Activated T-helper 2 cell treated with anti-CD3 and anti-CD28 coated beads, Interferon-gamma antibody, Interleukin-2, Interleukin-4, amounts not matched to agents 10 μg/mL and 5 μg/mL and 100 μg/mL, durations not matched to agents 14 hours and 24 hours and 36 hours (primary cell): ENCODE measurements at regions not wholly inside any gene's neighbourhood (a gene's known extent, or its start where the extent isn't known, plus 50 kb on each side); places are given as distances from the start of the nearest gene placed in this dataset.

Experiments
- DNase-seq: peaks from one replicate; pipeline ENCODE4 v3.0.0; 2021; ENCODE audit warnings: low spot score
- H3K27ac Mint-ChIP-seq: one replicate; pipeline ENCODE4 v1.8.0; 2021; ENCODE audit warnings: mixed read lengths
- H3K27me3 Mint-ChIP-seq: one replicate; pipeline ENCODE4 v1.8.0; 2021; ENCODE audit warnings: low read depth, mixed read lengths
- H3K36me3 Mint-ChIP-seq: one replicate; pipeline ENCODE4 v1.8.0; 2021; ENCODE audit warnings: low read depth, mixed read lengths
- H3K4me1 Mint-ChIP-seq: one replicate; pipeline ENCODE4 v1.8.0; 2021; ENCODE audit warnings: low read depth, mixed read lengths
- H3K4me3 Mint-ChIP-seq: one replicate; pipeline ENCODE4 v1.8.0; 2021; ENCODE audit warnings: low read depth, mild to moderate bottlenecking, moderate library complexity, mixed read lengths
- H3K9me3 Mint-ChIP-seq: one replicate; pipeline ENCODE4 v1.8.0; 2021; ENCODE audit warnings: mixed read lengths
- intact Hi-C: fragments of 100-400 bp; cut with micrococcal nuclease; formaldehyde crosslinking; loops from one replicate; pipeline ENCODE4 v1.15.1; 2023

DNA sequence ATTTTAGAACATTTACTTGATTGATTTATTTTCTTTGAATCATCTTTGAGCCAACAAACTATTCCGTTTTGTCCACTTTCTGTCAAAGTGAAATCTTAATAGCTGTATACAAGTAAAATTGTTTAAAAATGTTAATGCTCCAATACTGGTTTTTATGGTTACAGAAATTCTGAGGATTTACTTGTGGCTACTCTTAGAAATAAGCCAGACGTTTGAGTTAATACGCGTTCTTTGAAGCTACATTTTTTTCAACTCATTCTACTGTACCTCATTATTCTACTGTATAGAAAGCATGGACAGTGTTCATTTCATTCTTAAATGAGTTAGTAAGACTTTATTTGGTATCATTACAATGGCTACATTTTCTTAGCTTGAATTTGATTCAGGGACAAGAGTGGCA lies 996.2 kb upstream of the FLRT2 start:
- no peak overlapping the region for H3K4me3 Mint-ChIP-seq
- no peak overlapping the region for H3K27ac Mint-ChIP-seq
- H3K27me3 Mint-ChIP-seq = no peaks in the 10 kb centered on the region
- intact Hi-C loops = no loop called here
- no peak for DNase-seq
- H3K4me1 Mint-ChIP-seq = no peaks in the 10 kb centered on the region
- H3K36me3 Mint-ChIP-seq = no peaks in the 10 kb centered on the region
- peaks cover 22% of the 10 kb centered on the region for H3K9me3 Mint-ChIP-seq

DNA sequence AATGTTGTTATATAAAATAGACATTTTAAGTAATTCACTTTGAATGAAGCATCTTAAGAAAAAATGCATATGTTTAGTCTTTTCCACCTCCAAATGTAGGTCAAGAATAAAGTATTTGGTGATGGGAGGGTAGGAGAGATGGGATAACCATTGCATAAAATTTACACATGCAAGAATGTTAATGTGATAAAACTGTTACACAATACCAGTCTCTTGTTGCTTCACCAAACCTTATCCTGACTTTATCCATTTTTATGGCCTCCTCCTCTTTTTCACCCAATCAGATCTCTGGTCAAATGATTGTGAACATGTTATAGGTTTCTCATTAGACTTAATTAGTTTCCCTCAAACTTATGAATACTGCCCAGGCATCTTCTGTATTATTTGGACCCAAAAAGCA lies 994.5 kb upstream of the FLRT2 start:
- H3K36me3 Mint-ChIP-seq = no peaks in the 10 kb centered on the region

DNA sequence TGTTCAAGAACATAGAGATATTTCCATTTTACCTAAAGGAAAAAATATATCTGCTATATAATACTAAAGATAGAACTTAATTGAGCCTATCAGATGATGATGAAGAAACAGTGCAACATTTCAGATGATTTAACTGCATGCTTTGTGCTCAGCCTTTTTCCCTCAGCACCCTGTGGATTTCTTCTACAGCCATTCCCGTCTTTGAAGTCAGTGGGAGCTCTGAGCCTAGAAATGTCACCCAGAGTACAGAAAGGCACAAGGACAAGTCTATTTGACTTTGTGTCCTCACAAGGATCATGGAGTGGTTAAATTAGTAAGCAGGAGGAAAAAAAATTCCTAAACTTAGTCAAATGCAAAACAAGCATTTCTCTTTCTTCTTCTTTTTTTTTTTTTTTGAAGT lies 994.0 kb upstream of the FLRT2 start:
- Mint-ChIP-seq H3K9me3 (peaks cover 17% of the 10 kb centered on the region), H3K4me3 (no peak overlapping the region), H3K4me1 (no peaks in the 10 kb centered on the region), H3K36me3 (no peaks in the 10 kb centered on the region), H3K27ac (no peak overlapping the region), H3K27me3 (no peaks in the 10 kb centered on the region)
- DNase-seq = no peak
- intact Hi-C loops = no loop called here

More for the DNA sequence above, 994.5 kb upstream of the FLRT2 start:
- intact Hi-C loops = no loop called here
- H3K27me3 Mint-ChIP-seq = no peaks in the 10 kb centered on the region
- no peak overlapping the region for H3K27ac Mint-ChIP-seq
- H3K4me3 Mint-ChIP-seq = no peak overlapping the region
- no peak for DNase-seq
- H3K9me3 Mint-ChIP-seq = peaks cover 17% of the 10 kb centered on the region
- H3K4me1 Mint-ChIP-seq = no peaks in the 10 kb centered on the region

DNA sequence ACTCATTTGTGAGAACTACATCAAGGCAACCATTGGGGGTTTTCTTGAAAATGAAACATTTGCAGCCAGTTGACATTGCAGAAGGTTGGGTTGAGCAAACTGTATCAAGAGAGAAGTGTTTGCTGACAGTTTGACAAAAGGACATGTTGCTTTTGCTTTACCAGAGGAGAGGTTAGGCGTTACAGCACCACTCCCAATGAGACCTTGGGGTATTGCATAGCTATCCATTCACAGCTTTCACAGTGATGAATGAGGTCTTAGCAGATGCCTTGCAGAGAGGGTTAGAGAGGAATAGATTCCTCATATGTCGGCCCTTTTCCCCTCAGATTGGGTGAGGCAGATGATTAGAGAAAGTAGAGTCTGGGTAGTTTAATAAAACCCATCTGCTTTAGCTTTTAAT lies 988.9 kb upstream of the FLRT2 start:
- Mint-ChIP-seq H3K27me3 (no peaks in the 10 kb centered on the region), H3K27ac (no peak overlapping the region), H3K9me3 (peaks cover 10% of the 10 kb centered on the region), H3K4me3 (no peak overlapping the region), H3K4me1 (no peaks in the 10 kb centered on the region), H3K36me3 (no peaks in the 10 kb centered on the region)
- intact Hi-C loops = no loop called here
- no peak for DNase-seq

DNA sequence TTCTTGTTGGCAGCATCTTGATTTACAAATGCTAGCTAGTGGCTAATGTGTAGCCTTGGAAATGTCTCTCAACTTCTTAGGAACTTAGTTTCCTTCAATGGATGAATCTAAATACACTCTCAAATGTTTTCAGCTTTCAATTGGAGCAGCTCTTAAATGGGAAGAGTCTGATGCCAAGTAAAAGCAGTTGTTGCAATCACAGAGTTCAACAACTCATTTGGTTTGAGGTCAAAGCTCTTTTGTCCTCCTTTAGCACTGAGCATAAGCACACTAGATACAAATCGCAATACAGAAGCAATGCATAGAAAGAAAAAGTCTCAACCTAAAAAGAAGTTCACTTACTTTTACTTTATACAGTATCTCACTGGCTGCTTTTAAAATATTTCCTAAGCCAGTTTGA lies 986.1 kb upstream of the FLRT2 start:
- intact Hi-C loops = no loop called here
- DNase-seq = no peak
- Mint-ChIP-seq H3K4me1 (no peaks in the 10 kb centered on the region), H3K27ac (no peak overlapping the region), H3K9me3 (peaks cover 17% of the 10 kb centered on the region), H3K4me3 (no peak overlapping the region), H3K27me3 (no peaks in the 10 kb centered on the region), H3K36me3 (no peaks in the 10 kb centered on the region)

DNA sequence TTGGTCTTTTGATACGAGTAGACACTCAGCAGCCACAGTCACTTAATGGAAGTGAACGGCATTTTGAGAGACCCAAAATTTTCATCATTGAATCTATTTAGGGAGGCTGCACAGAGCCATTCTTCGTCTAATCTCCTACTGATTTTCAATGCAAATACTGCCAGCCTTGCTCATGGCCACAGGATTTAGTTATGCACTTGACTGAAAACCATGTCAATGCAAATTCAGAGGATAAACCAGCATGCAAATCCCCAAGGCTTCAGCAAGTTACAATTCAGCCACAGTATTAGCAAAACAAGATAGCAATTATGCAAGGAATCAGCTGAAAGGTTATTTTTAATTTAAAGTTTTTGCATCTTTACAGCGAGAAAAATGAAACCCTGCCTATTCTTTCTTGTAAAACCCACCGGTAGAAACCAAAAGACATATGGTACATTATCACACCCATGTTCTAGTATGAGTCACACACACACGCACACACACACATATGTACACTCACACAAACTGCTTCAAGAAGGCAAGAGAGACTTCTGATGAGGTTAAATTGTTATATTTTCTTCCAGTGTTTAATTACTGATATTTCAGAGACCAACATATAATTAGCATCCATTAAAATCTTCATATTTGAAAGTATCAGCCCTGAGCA lies 985.3 kb upstream of the FLRT2 start:
- no peaks in the 10 kb centered on the region for H3K36me3 Mint-ChIP-seq
- no peak for DNase-seq
- intact Hi-C loops = no loop called here
- H3K9me3 Mint-ChIP-seq = peaks cover 21% of the 10 kb centered on the region
- no peaks in the 10 kb centered on the region for H3K4me1 Mint-ChIP-seq
- no peak overlapping the region for H3K27ac Mint-ChIP-seq
- H3K27me3 Mint-ChIP-seq = no peaks in the 10 kb centered on the region
- H3K4me3 Mint-ChIP-seq = no peak overlapping the region

DNA sequence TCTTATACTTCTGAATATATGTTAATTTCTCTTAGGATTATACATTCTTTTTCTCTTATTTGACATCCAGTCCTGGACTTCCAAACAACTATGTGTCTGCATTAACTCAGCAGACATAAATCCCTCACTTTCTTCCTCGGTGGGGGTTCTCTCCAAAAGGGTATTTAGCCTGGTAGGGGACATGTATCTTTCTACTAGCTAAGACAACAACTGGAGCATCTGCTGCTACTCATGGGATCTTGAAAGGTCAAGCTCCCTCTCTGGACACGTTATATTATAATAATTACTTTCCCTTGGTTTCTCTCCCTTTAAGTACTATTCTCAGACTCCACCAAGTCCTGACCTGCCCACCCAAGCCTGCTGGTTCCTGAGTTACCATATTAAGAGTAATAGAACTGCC lies 983.7 kb upstream of the FLRT2 start:
- intact Hi-C loops = no loop called here
- Mint-ChIP-seq H3K4me1 (no peaks in the 10 kb centered on the region), H3K9me3 (peaks cover 26% of the 10 kb centered on the region), H3K27me3 (no peaks in the 10 kb centered on the region), H3K27ac (no peak overlapping the region), H3K36me3 (no peaks in the 10 kb centered on the region), H3K4me3 (no peak overlapping the region)
- DNase-seq = no peak

DNA sequence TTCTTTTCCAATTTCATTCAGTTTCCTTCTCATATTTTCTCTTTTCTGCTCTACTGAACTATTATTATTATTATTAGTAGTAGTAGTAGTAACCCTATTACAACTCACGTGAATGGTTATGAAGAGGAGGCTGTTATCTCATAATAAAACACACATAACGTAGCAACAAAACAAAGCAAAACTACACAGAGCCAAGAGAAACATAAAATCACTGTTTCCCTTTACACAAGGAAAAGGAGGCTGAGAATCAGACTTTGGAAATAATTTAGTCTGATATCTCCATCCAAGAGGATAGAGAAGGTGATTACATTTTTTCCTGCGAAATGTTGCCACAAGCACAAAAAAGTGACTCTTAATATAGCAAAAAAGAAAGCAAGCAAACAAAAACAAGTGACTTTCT lies 975.8 kb upstream of the FLRT2 start:
- no peaks in the 10 kb centered on the region for H3K4me1 Mint-ChIP-seq
- no peak overlapping the region for H3K4me3 Mint-ChIP-seq
- no peak for DNase-seq
- no peaks in the 10 kb centered on the region for H3K27me3 Mint-ChIP-seq
- H3K27ac Mint-ChIP-seq = no peak overlapping the region
- peaks cover 31% of the 10 kb centered on the region for H3K9me3 Mint-ChIP-seq
- intact Hi-C loops = no loop called here
- H3K36me3 Mint-ChIP-seq = no peaks in the 10 kb centered on the region

DNA sequence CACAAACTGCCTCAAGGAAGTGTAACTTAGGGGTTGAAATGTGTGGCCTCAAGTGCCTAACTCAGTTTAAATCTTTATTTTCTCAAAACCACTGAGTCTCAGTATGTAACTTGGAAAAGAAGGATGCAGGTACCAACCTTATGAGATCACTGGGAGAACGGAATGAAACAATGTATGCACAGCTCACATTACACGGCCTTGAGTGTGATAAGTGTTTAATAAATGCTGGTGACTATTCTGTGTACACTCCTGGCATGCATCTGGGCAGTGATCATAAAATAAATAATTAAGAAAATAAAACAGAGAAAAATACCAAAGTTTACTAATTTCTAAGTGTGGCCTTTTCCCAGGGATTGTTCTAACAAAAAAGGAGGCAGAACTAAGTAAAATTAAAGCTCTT lies 974.5 kb upstream of the FLRT2 start:
- Mint-ChIP-seq H3K27ac (no peak overlapping the region), H3K4me1 (no peaks in the 10 kb centered on the region), H3K9me3 (peaks cover 27% of the 10 kb centered on the region), H3K36me3 (no peaks in the 10 kb centered on the region), H3K27me3 (no peaks in the 10 kb centered on the region), H3K4me3 (no peak overlapping the region)
- no peak for DNase-seq
- intact Hi-C loops = no loop called here

DNA sequence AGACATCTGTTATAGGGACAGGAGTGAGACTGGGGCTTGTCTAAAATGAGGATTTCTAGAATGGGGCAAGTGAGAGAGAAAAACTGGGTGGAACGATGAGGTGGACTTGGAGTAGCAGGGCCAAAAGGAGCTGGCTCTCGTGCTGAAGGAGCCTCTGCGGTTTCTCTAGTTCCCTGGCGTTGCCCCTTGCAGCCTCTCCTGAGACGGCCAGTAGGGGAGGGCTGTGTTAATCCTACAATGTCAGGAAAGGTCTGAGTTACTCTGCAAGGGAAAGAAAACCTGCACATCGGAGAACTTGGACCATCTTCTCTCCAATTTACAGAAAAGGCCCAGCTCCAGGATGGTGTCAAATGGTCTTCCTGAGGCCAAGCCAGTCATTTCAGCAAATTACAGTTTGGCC lies 963.8 kb upstream of the FLRT2 start:
- DNase-seq = no peak
- no peak overlapping the region for H3K4me3 Mint-ChIP-seq
- no peaks in the 10 kb centered on the region for H3K27me3 Mint-ChIP-seq
- H3K9me3 Mint-ChIP-seq = peaks cover 26% of the 10 kb centered on the region
- intact Hi-C loops = no loop called here
- H3K27ac Mint-ChIP-seq = no peak overlapping the region
- H3K4me1 Mint-ChIP-seq = no peaks in the 10 kb centered on the region
- H3K36me3 Mint-ChIP-seq = no peaks in the 10 kb centered on the region

DNA sequence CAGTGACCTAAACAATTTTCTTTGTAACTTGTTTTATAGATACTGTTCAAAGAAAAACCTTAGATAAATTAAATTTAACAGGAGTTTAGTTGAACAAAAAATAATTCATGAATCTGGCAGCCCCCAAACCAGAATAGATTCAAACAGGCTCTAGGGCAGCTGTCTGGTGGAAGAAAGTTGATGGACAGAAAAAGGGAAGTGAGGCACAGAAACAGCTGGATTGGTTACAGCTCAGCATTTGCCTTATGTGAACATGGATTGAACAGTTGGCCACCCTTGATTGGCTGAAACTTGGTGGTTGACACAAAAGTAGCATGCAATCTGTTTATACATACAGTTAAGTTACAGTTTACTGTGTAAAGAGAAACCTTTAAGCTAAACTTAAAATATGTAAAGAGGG lies 954.3 kb upstream of the FLRT2 start:
- Mint-ChIP-seq H3K27me3 (no peaks in the 10 kb centered on the region), H3K36me3 (no peaks in the 10 kb centered on the region), H3K9me3 (peaks cover 30% of the 10 kb centered on the region), H3K4me3 (no peak overlapping the region), H3K27ac (no peak overlapping the region), H3K4me1 (no peaks in the 10 kb centered on the region)
- intact Hi-C loops = no loop called here
- DNase-seq = no peak

DNA sequence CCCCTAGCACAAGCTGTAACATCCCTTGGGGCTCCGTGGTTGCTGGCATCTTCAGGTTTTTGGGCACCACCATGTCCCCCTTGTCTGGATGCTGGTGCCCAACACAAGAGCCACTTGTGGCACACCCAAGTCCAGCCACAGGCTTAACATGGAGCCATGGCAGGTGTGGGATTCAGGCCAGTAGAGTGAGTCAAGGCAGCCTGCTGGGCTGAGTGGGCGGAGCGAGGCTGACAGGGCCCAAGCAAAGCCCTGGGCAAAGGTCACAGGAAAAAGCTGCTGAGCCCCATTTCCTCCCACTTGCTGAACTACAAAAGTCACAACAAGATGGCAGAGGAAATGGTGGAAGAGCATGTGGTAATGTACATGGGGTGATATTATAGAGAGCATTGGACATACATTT lies 950.7 kb upstream of the FLRT2 start:
- H3K4me1 Mint-ChIP-seq = no peaks in the 10 kb centered on the region
- peaks cover 28% of the 10 kb centered on the region for H3K9me3 Mint-ChIP-seq
- H3K36me3 Mint-ChIP-seq = no peaks in the 10 kb centered on the region
- no peak for DNase-seq
- H3K27me3 Mint-ChIP-seq = no peaks in the 10 kb centered on the region
- H3K27ac Mint-ChIP-seq = no peak overlapping the region
- no peak overlapping the region for H3K4me3 Mint-ChIP-seq
- intact Hi-C loops = no loop called here

DNA sequence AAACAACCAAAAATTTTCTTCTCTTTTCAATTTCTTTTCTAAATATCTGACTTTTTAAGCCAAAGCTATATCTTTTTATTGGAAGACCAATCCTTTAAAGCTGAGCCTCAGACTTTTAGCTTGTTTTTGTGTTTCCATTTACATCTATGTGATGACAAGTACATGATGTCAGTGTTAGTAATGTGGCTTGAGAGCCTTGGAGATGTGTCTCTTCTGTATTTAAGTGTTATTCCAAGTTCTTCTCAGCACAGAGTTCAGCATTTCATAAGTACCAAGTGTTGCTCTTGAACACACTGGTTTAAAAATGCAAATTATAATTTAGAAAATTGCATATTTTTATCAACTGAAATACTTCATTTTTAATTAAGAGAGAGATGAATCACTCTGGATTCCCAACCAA lies 948.9 kb upstream of the FLRT2 start:
- intact Hi-C loops = no loop called here
- no peak overlapping the region for H3K4me3 Mint-ChIP-seq
- no peak overlapping the region for H3K27ac Mint-ChIP-seq
- H3K27me3 Mint-ChIP-seq = no peaks in the 10 kb centered on the region
- H3K9me3 Mint-ChIP-seq = peaks cover 21% of the 10 kb centered on the region
- no peaks in the 10 kb centered on the region for H3K36me3 Mint-ChIP-seq
- no peaks in the 10 kb centered on the region for H3K4me1 Mint-ChIP-seq
- no peak for DNase-seq

DNA sequence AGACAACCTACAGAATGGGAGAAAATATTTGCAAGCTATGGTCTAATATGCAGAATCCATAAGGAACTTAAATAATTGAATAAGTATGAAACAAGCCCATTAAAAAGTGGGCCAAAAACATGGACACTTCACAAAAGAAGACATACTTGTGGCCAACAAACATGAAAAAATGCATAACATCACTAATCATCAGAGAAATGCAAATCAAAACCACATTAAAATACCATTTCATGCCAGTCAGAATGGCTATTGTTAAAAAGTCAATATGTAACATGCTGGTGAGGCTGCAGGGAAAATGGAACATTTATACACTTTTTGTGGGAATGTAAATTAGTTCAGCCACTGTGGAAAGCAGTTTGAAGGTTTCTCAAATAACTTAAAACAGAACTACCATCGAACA lies 945.4 kb upstream of the FLRT2 start:
- no peak for DNase-seq
- Mint-ChIP-seq H3K27me3 (no peaks in the 10 kb centered on the region), H3K36me3 (no peaks in the 10 kb centered on the region), H3K9me3 (peaks cover 19% of the 10 kb centered on the region), H3K27ac (no peak overlapping the region), H3K4me1 (no peaks in the 10 kb centered on the region), H3K4me3 (no peak overlapping the region)
- intact Hi-C loops = no loop called here
